ENCODE measurements at regions not wholly inside any gene's neighbourhood (a gene's known extent, or its start where the extent isn't known, plus 50 kb on each side); places are given as distances from the start of the nearest gene placed in this dataset.
"Not testable (repeated sequence)": the region's sequence is repeated elsewhere in the genome, so short reads cannot be mapped to it uniquely, and the experiment has no call there.

- not testable (repeated sequence) for TF ChIP-seq POLR2A (IDR thresholded peaks at IDR 0.05)
- TF ChIP-seq, protein P1, sequence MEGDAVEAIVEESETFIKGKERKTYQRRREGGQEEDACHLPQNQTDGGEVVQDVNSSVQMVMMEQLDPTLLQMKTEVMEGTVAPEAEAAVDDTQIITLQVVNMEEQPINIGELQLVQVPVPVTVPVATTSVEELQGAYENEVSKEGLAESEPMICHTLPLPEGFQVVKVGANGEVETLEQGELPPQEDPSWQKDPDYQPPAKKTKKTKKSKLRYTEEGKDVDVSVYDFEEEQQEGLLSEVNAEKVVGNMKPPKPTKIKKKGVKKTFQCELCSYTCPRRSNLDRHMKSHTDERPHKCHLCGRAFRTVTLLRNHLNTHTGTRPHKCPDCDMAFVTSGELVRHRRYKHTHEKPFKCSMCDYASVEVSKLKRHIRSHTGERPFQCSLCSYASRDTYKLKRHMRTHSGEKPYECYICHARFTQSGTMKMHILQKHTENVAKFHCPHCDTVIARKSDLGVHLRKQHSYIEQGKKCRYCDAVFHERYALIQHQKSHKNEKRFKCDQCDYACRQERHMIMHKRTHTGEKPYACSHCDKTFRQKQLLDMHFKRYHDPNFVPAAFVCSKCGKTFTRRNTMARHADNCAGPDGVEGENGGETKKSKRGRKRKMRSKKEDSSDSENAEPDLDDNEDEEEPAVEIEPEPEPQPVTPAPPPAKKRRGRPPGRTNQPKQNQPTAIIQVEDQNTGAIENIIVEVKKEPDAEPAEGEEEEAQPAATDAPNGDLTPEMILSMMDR (IDR thresholded peaks at IDR 0.05) = not testable (repeated sequence)
Measured at GRCh38 chr4:9547470-9547869, 103.3 kb downstream of the DEFB131A start.

Data from lower leg skin (tissue), 3 donors.